Stomach (tissue), 4 donors: ENCODE measurements at regions not wholly inside any gene's neighbourhood (a gene's known extent, or its start where the extent isn't known, plus 50 kb on each side); places are given as distances from the start of the nearest gene placed in this dataset.

Experiments used
- EP300 ChIP-seq: sonication (generic); formaldehyde crosslinking; IDR thresholded peaks from one replicate; pipeline ENCODE4 v1.6.1; 2017; ENCODE audit warnings: antibody characterized with exemption
- POLR2A ChIP-seq, 4 donors: fragments of 450-650 bp; IDR thresholded peaks; one replicate each; pipeline ENCODE4 v1.6.1; 2016; ENCODE audit warnings: antibody characterized with exemption in 4 of 4, control low read depth in 2 of 4, mild to moderate bottlenecking in 1 of 4, moderate library complexity in 1 of 4
- POLR2AphosphoS5 ChIP-seq, 3 donors: sonication (generic); formaldehyde crosslinking; IDR thresholded peaks; one replicate each; pipeline ENCODE4 v1.6.1; 2016; ENCODE audit warnings: antibody characterized with exemption in 3 of 3
- TF ChIP-seq, protein P1 (sequence below), 7 experiments: fragments of 450-650 bp in 4 of 7; fragments of 200-600 bp in 3 of 7; sonication (generic) in 3 of 7; IDR thresholded peaks; one replicate each; pipeline ENCODE4 v1.5.1; 2016 to 2019; ENCODE audit warnings: antibody characterized with exemption in 7 of 7, control low read depth in 2 of 7, mild to moderate bottlenecking in 1 of 7

DNA sequence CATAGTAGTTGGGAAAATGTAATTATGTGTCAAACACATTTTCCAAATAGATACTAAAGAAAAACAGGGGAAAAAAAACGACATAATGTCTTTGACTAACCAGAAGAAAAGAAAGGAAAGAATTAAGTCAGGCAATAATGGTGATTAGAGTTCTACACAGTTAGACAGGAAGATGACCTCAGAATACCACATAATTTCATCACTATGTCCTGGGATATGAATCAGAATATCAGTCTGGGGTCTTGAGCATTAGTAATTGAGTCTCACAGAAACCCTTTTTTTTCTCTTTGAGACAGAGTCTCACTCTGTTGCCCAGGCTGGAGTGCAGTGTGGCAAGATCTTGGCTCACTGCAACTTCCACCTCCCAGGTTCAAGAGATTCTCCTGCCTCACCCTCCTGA is 503.4 kb downstream of the SLITRK1 start:
- TF ChIP-seq, protein P1, sequence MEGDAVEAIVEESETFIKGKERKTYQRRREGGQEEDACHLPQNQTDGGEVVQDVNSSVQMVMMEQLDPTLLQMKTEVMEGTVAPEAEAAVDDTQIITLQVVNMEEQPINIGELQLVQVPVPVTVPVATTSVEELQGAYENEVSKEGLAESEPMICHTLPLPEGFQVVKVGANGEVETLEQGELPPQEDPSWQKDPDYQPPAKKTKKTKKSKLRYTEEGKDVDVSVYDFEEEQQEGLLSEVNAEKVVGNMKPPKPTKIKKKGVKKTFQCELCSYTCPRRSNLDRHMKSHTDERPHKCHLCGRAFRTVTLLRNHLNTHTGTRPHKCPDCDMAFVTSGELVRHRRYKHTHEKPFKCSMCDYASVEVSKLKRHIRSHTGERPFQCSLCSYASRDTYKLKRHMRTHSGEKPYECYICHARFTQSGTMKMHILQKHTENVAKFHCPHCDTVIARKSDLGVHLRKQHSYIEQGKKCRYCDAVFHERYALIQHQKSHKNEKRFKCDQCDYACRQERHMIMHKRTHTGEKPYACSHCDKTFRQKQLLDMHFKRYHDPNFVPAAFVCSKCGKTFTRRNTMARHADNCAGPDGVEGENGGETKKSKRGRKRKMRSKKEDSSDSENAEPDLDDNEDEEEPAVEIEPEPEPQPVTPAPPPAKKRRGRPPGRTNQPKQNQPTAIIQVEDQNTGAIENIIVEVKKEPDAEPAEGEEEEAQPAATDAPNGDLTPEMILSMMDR (IDR thresholded peaks at IDR 0.05), result no peak
- no peak for TF ChIP-seq POLR2AphosphoS5 (IDR thresholded peaks at IDR 0.05)
- TF ChIP-seq EP300, result no peak
- TF ChIP-seq POLR2A (IDR thresholded peaks at IDR 0.05), result no peak
